ENCODE measurements at regions not wholly inside any gene's neighbourhood (a gene's known extent, or its start where the extent isn't known, plus 50 kb on each side); places are given as distances from the start of the nearest gene placed in this dataset.

DNA sequence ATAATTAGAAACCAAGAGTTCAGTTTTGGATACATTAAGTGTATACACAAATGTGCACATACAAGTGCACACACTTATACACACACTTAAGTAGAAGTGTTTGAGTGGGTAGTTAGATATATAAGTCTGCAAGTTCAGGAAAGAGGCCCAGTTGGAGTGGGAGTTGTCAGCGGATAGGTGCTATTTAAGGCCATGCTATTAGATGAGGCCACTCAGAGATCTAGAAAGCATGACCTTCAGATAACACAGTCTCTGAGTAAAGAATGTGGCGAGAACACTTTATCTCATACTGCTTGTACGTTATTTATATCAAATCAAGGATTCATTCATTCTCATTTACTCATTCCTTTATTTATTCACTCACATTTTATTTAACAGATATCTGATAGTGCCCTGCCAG lies 206.2 kb downstream of the POSTN start:
- no peak for TF ChIP-seq POLR2A (IDR thresholded peaks at IDR 0.05)
- TF ChIP-seq, protein P1, sequence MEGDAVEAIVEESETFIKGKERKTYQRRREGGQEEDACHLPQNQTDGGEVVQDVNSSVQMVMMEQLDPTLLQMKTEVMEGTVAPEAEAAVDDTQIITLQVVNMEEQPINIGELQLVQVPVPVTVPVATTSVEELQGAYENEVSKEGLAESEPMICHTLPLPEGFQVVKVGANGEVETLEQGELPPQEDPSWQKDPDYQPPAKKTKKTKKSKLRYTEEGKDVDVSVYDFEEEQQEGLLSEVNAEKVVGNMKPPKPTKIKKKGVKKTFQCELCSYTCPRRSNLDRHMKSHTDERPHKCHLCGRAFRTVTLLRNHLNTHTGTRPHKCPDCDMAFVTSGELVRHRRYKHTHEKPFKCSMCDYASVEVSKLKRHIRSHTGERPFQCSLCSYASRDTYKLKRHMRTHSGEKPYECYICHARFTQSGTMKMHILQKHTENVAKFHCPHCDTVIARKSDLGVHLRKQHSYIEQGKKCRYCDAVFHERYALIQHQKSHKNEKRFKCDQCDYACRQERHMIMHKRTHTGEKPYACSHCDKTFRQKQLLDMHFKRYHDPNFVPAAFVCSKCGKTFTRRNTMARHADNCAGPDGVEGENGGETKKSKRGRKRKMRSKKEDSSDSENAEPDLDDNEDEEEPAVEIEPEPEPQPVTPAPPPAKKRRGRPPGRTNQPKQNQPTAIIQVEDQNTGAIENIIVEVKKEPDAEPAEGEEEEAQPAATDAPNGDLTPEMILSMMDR (IDR thresholded peaks at IDR 0.05) = no peak
